HepG2 (cell line): ENCODE measurements at regions not wholly inside any gene's neighbourhood (a gene's known extent, or its start where the extent isn't known, plus 50 kb on each side); places are given as distances from the start of the nearest gene placed in this dataset.

Source experiments
- ATAC-seq: fragments of 200-7000 bp; cut with Tn5 transposase; 3 replicates; pipeline ENCODE4 v1.9.1; 2020; ENCODE audit warnings: mild to moderate bottlenecking, moderate library complexity
- BruUV-seq: library from RNA; stranded (reverse); fragments of 400-500 nt; replicated peaks from 2 replicates; lab custom pipeline; 2021; lab: Mats Ljungman, UMichigan
- CTCF ChIA-PET: fragments of 300-600 bp; formaldehyde crosslinking; extraction: SDS; loops from one replicate; lab custom pipeline; 2021; ENCODE audit warnings: low total read pairs, inconsistent platforms, low intra/inter-chr PET ratio; lab: Yijun Ruan, JAX
- POLR2A ChIA-PET: fragments of 350-600 bp; sonication (Branson Sonifier 250); formaldehyde crosslinking; loops from one replicate; lab custom pipeline; 2020; ENCODE audit warnings: antibody characterized with exemption, inconsistent platforms; lab: Yijun Ruan, JAX
- DNase-seq: peaks from one replicate; pipeline ENCODE4 v3.0.0-alpha.2; 2015; ENCODE audit warnings: low spot score
- FAIRE-seq: peaks from 3 replicates; lab custom pipeline; 2011; peaks lifted over from hg19 to GRCh38; lab: Jason Lieb, UNC
- H2AFZ ChIP-seq: one replicate; pipeline ENCODE4 v1.6.1; 2011; ENCODE audit warnings: low read length, inconsistent platforms
- H3K27ac ChIP-seq: fragments of 300-600 bp; 3 replicates; pipeline ENCODE4 v1.8.0; 2011; ENCODE audit warnings: mixed run types, mild to moderate bottlenecking, mixed read lengths, low read length, inconsistent platforms; ENCODE audit not compliant: insufficient read depth; ENCODE audit errors: extremely low read length
- H3K27me3 ChIP-seq, 2 experiments: fragments of 200-600 bp in 1 of 2; 2 replicates in 1 of 2; 3 replicates in 1 of 2; pipeline versions ENCODE4 v1.6.0 to v1.8.0; 2011; ENCODE audit warnings: low read length in 2 of 2, mild to moderate bottlenecking in 2 of 2, moderate library complexity in 2 of 2, inconsistent platforms in 1 of 2; ENCODE audit not compliant: insufficient read depth in 2 of 2, control insufficient read depth in 1 of 2
- H3K36me3 ChIP-seq, 2 experiments: fragments of 200-600 bp in 1 of 2; replicated peaks in 1 of 2; 2 replicates in 1 of 2; 3 replicates in 1 of 2; pipeline versions ENCODE4 v1.5.1 to v1.8.0; 2011; ENCODE audit warnings: low read length in 2 of 2, inconsistent platforms in 1 of 2; ENCODE audit not compliant: insufficient read depth in 2 of 2, control insufficient read depth in 1 of 2
- H3K4me1 ChIP-seq: 2 replicates; pipeline ENCODE4 v1.5.1; 2012; ENCODE audit warnings: low read length, inconsistent platforms; ENCODE audit not compliant: insufficient read depth
- H3K4me2 ChIP-seq: 2 replicates; pipeline ENCODE4 v1.6.0; 2011; ENCODE audit warnings: low read depth, low read length, inconsistent platforms
- H3K4me3 ChIP-seq, 3 experiments: fragments of 200-600 bp in 1 of 3; sonication (generic), shearing (Covaris generic) in 1 of 3; replicated peaks in 1 of 3; 2 replicates each; pipeline ENCODE4 v1.5.1; 2011 to 2016; ENCODE audit warnings: low read length in 3 of 3, inconsistent platforms in 2 of 3, low read depth in 2 of 3, mild to moderate bottlenecking in 2 of 3, control low read depth in 1 of 3, mixed read lengths in 1 of 3; ENCODE audit not compliant: insufficient read depth in 1 of 3
- H3K79me2 ChIP-seq: one replicate; pipeline ENCODE4 v1.6.1; 2011; ENCODE audit warnings: low read length, inconsistent platforms; ENCODE audit not compliant: insufficient read depth
- H3K9ac ChIP-seq: 2 replicates; pipeline ENCODE4 v1.6.0; 2011; ENCODE audit warnings: mild to moderate bottlenecking, low read depth, low read length, inconsistent platforms; ENCODE audit not compliant: insufficient read depth
- H3K9me3 ChIP-seq: 2 replicates; pipeline ENCODE4 v1.5.1; 2012; ENCODE audit warnings: mild to moderate bottlenecking, low read length
- H4K20me1 ChIP-seq: 2 replicates; pipeline ENCODE4 v1.6.0; 2011; ENCODE audit warnings: inconsistent platforms, mild to moderate bottlenecking, low read length, moderate library complexity; ENCODE audit not compliant: insufficient read depth
- AFF4 ChIP-seq: sonication (generic); formaldehyde crosslinking; IDR thresholded peaks from 2 replicates; pipeline ENCODE4 v1.4.0; 2020; ENCODE audit warnings: missing genetic modification reagents
- ARNT ChIP-seq: fragments of 450-650 bp; IDR thresholded peaks from 2 replicates; pipeline ENCODE4 v1.6.1; 2017
- CREB1 ChIP-seq, 2 experiments: fragments of 450-650 bp in 1 of 2; IDR thresholded peaks; 2 replicates each; pipeline ENCODE4 v1.6.1; 2016 to 2017; ENCODE audit warnings: control low read depth in 1 of 2, mild to moderate bottlenecking in 1 of 2, missing compliant biosample characterization in 1 of 2, missing genetic modification characterization in 1 of 2
- DZIP1 ChIP-seq: sonication (generic); formaldehyde crosslinking; IDR thresholded peaks from 2 replicates; pipeline ENCODE4 v1.5.0; 2020; ENCODE audit warnings: mild to moderate bottlenecking, missing genetic modification reagents
- KDM1A ChIP-seq: IDR thresholded peaks from 2 replicates; pipeline ENCODE4 v1.6.1; 2016; ENCODE audit warnings: missing compliant biosample characterization
- KDM4B ChIP-seq: sonication (generic); formaldehyde crosslinking; IDR thresholded peaks from 2 replicates; pipeline ENCODE4 v1.4.0; 2020; ENCODE audit warnings: missing genetic modification reagents
- MXD4 ChIP-seq: IDR thresholded peaks from 2 replicates; pipeline ENCODE4 v1.6.1; 2016; ENCODE audit warnings: mild to moderate bottlenecking, missing biosample characterization, missing genetic modification reagents
- NFE2L2 ChIP-seq: fragments of 150-350 bp; IDR thresholded peaks from 2 replicates; pipeline ENCODE4 v1.6.1; 2014; ENCODE audit warnings: low read length
- NFRKB ChIP-seq: fragments of 450-650 bp; IDR thresholded peaks from 2 replicates; pipeline ENCODE4 v1.6.1; 2017
- PAWR ChIP-seq: sonication (generic); formaldehyde crosslinking; IDR thresholded peaks from 2 replicates; pipeline ENCODE4 v1.4.0; 2020; ENCODE audit warnings: missing genetic modification reagents, mild to moderate bottlenecking, borderline replicate concordance
- TOPORS ChIP-seq: sonication (generic); formaldehyde crosslinking; IDR thresholded peaks from 2 replicates; pipeline ENCODE4 v1.8.0; 2023; ENCODE audit warnings: mild to moderate bottlenecking, missing genetic modification reagents
- ZNF263 ChIP-seq: sonication (generic); formaldehyde crosslinking; IDR thresholded peaks from 2 replicates; pipeline ENCODE4 v1.4.0; 2020; ENCODE audit warnings: missing genetic modification reagents
- ZNF572 ChIP-seq: sonication (generic); formaldehyde crosslinking; IDR thresholded peaks from 2 replicates; pipeline ENCODE4 v1.5.1; 2020; ENCODE audit warnings: mild to moderate bottlenecking, missing genetic modification reagents
- ZNF7 ChIP-seq: IDR thresholded peaks from 2 replicates; pipeline ENCODE4 v1.6.1; 2016; ENCODE audit warnings: missing biosample characterization, missing genetic modification reagents
- WGBS: methylation state at CpG from one replicate; pipeline ENCODE4 v1.1.6; 2017; ENCODE audit warnings: low lambda C conversion rate; 5-methylcytosine and 5-hydroxymethylcytosine counted together
- in situ Hi-C: cut with HindIII; loops from 2 replicates; pipeline ENCODE4 v1.10.0; 2017; ENCODE audit warnings: low pct_unique_long_range_greater_than_20kb; ENCODE audit not compliant: extremely low pct_ligation_motif_present
- intact Hi-C: fragments of 100-400 bp; cut with micrococcal nuclease; formaldehyde crosslinking; loops from one replicate; pipeline ENCODE4 v1.10.0; 2022; ENCODE audit not compliant: unreplicated experiment
- TF ChIP-seq, protein P1 (sequence below): sonication (generic); formaldehyde crosslinking; IDR thresholded peaks from 2 replicates; pipeline ENCODE4 v1.8.1; 2023; ENCODE audit warnings: missing genetic modification reagents, inconsistent platforms, borderline replicate concordance

DNA sequence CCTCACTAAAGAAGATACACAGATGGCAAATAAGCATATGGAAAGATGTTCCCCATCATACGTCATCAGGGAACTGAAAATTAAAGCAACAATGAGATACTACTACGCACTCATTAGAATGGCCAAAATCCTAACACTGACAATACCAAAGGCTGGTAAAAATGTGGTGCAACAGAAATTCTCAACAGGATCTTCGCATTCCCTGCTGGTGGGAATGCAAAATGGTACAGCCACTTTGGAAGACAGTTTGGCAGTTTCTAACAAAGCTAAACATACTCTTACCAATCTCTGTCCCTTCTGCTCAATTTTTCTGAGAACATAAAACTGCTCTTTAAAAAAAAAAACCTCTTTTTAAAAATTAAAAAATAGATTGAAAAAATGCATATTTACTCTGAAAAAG is 300.2 kb downstream of the FBXW7 start:
- no peak overlapping the region for H3K4me3 ChIP-seq
- intact Hi-C loops = no loop called here
- H3K27ac ChIP-seq = no peak overlapping the region
- H3K27me3 ChIP-seq = no peaks in the 10 kb centered on the region
- TF ChIP-seq KDM4B (CRISPR knock-in tag) (no peak), ARNT (no peak), ZNF572 (CRISPR knock-in tag) (no peak), ZNF263 (CRISPR knock-in tag) (no peak), MXD4 (CRISPR knock-in tag) (no peak), NFRKB (no peak), AFF4 (CRISPR knock-in tag) (no peak), KDM1A (CRISPR knock-in tag) (no peak), ZNF7 (CRISPR knock-in tag) (peak; percentile 43; the same call in 1 of the 2 replicates), CREB1 (IDR thresholded peaks at IDR 0.05) (peak; percentile 47), CREB1 (CRISPR knock-in tag; IDR thresholded peaks at IDR 0.05) (no peak), TOPORS (CRISPR knock-in tag) (no peak), DZIP1 (no peak), PAWR (CRISPR knock-in tag) (no peak), NFE2L2 (no peak)
- TF ChIP-seq, protein P1, sequence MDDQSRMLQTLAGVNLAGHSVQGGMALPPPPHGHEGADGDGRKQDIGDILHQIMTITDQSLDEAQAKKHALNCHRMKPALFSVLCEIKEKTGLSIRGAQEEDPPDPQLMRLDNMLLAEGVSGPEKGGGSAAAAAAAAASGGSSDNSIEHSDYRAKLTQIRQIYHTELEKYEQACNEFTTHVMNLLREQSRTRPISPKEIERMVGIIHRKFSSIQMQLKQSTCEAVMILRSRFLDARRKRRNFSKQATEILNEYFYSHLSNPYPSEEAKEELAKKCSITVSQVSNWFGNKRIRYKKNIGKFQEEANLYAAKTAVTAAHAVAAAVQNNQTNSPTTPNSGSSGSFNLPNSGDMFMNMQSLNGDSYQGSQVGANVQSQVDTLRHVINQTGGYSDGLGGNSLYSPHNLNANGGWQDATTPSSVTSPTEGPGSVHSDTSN (CRISPR knock-in tag) = no peak
- no peaks in the 10 kb centered on the region for H3K9me3 ChIP-seq
- WGBS = 34% methylated on average over 3 of the region's 3 CpGs
- ChIA-PET CTCF (no interaction called here), POLR2A (no interaction called here)
- no peak overlapping the region for H3K9ac ChIP-seq
- H4K20me1 ChIP-seq = no peaks in the 10 kb centered on the region
- H2AFZ ChIP-seq = no peak overlapping the region
- no TSS peak for BruUV-seq
- no peaks in the 10 kb centered on the region for H3K36me3 ChIP-seq
- no peaks in the 10 kb centered on the region for H3K4me1 ChIP-seq
- ATAC-seq (no peak), DNase-seq (no peak), FAIRE-seq (no peak)
- no peak overlapping the region for H3K4me2 ChIP-seq
- no peaks in the 10 kb centered on the region for H3K79me2 ChIP-seq
- in situ Hi-C loops = no loop called here
